ENCODE measurements at regions not wholly inside any gene's neighbourhood (a gene's known extent, or its start where the extent isn't known, plus 50 kb on each side); places are given as distances from the start of the nearest gene placed in this dataset.

DNA sequence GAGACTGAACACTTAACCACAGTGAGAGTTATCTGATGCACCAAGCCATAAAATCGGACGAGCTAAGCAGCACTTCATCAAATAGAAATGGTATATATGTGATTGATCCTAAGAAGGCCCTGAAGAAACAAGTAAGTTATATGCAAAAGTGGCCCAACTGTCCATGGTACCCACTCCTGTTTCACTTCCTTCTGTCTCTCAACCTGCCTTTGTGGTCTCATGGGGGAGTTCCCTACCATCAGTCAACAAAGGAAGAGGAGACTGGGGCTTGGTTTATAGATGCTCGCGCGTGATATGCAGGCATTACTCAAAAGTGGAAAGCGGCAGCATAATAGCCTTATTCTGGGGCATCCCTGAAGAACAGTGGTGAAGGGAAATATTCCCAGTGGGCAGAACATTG, 543.9 kb upstream of the ADGRL4 start:
- TF ChIP-seq, protein P1, sequence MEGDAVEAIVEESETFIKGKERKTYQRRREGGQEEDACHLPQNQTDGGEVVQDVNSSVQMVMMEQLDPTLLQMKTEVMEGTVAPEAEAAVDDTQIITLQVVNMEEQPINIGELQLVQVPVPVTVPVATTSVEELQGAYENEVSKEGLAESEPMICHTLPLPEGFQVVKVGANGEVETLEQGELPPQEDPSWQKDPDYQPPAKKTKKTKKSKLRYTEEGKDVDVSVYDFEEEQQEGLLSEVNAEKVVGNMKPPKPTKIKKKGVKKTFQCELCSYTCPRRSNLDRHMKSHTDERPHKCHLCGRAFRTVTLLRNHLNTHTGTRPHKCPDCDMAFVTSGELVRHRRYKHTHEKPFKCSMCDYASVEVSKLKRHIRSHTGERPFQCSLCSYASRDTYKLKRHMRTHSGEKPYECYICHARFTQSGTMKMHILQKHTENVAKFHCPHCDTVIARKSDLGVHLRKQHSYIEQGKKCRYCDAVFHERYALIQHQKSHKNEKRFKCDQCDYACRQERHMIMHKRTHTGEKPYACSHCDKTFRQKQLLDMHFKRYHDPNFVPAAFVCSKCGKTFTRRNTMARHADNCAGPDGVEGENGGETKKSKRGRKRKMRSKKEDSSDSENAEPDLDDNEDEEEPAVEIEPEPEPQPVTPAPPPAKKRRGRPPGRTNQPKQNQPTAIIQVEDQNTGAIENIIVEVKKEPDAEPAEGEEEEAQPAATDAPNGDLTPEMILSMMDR (conservative IDR thresholded peaks at IDR 0.05; ENCODE audit: low read depth, low read length), result no peak
- TF ChIP-seq EZH2 (IDR thresholded peaks at IDR 0.05; ENCODE audit: borderline replicate concordance, low read depth, low read length, poor library complexity, severe bottlenecking), result no peak

Measured in A673 (cell line).